GM21447 (cell line): ENCODE measurements at regions not wholly inside any gene's neighbourhood (a gene's known extent, or its start where the extent isn't known, plus 50 kb on each side); places are given as distances from the start of the nearest gene placed in this dataset.

Source experiments
- ATAC-seq: cut with Tn5 transposase; IDR thresholded peaks from one replicate; pipeline ENCODE4 v1.9.1; 2021; ENCODE audit not compliant: unreplicated experiment

DNA sequence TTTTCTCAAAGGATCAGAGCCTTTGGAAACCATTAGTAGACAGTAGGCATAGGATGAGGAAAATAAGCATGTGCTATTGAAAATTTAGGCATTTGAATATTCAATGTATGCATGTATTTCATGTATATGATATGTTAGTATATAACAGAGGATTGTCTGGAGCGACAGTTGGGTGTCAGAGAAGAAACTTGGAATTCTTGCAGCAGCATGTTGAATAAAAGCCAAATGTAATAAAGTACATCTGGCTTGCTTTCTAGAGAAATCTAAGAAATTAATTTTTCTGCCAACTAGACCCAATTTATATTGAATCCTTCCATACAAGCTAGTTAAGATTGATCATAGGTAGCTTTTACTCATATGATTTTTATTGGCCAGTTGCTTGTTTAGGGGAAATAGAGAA lies 578.8 kb downstream of the CDH11 start:
- ATAC-seq = no peak

DNA sequence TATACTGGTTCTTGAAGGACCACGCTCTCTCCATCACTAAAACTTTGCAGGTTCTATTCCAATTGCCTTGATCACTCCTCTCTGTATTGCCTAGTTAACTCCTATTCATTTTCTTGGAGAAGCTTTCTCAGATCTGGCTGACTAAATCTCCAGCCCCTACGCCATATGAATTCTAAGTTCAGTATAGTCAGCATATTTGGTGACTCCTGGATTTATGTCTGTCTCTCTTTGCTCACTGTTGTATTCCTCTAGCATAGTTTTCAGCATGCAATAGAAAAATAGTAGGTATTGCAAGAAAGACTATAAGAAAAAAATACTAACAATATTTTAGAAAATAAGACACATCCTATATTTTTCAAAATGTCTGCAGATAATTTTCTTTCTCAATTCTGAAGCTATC lies 579.7 kb downstream of the CDH11 start:
- no peak for ATAC-seq

DNA sequence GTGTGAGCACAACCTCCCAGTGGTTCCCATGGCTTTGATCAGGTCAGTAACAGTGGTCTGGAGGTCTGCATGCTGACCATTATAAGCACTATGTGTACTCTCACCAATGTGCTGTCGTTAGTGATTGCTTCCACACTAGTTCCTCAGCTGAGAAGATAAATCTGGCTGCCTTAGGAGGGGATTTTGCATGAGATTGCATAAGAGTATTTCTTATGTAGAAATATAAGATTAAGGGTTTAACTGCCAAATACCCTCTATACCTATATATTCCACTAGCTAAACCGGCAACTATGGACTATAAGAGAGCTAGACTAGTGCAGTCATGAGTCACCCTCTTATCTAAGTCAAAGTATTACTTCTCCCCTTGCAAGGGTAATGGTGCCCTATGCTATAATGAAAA lies 580.2 kb downstream of the CDH11 start:
- no peak for ATAC-seq

DNA sequence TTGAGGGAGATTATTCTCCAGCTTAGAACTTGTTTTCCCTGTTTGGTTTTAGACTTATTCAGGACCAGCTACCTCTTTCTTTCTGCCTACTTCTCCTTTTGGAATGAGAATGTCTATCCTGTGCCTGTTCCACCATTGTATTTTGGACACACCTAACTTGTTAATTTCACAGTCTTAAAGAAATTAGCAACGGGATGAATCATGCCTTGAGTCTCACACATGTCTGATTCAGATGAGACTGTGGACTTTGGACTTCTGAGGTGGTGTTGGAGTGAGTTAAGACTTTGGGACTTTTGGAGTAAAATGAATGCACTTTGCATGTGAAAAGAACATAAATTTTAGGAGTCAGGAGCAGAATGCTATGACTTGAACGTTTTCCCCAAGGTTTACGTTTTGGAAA lies 581.4 kb downstream of the CDH11 start:
- ATAC-seq = no peak

DNA sequence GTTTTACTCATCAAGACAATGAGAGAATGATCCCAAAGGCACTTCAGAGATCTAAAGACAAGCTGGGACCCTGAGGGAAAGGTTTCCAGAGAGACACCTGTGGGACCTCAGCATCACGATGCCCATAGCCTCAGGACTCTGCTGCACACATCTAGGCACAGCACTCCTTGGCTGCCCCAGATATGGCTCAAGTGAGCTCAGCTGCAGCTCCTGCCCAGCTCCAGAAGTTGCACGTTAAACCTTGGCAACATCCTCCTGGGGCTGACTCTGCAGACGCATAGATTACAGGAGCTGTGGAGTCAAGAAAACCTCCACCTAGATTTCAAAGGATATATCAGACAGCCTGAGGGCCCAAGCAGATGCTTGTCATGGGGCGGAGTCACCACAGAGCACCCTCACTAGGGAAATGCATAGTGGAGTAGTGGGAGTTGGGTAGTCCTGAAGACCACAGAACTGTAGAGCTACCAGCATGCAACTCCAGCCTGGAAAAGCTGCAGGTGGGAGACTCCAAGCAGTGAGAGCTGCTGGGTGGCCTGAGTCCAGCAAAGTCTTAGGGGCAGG lies 582.0 kb downstream of the CDH11 start:
- no peak for ATAC-seq

DNA sequence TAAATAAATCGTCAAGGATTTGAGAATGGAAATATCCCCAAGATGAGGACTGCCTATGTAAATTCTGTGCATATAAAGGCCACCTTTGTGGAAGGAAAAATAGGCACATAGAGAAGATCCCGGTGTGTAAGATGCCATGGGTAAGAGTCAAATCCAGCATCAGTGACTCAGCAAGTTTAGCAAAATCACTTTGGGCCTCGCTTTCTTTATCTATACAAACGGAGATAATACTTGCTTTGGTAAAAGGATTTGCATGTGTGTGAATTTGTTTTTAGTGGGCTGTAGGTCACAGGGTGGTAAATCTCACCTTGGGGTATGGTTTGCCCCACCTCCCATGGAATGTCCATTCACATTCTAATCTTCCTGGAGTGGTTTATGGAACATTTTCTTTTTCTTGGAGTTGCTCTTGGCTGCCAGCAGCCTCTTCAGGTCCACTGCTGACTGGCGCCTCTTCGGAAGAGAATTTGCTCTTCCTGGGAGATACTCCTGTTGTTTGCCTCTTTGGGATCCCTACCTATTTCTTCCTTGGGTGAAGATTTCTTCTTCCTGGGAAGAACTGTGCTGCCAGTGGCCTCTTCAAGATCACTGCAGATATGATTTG lies 587.6 kb downstream of the CDH11 start:
- no peak for ATAC-seq

DNA sequence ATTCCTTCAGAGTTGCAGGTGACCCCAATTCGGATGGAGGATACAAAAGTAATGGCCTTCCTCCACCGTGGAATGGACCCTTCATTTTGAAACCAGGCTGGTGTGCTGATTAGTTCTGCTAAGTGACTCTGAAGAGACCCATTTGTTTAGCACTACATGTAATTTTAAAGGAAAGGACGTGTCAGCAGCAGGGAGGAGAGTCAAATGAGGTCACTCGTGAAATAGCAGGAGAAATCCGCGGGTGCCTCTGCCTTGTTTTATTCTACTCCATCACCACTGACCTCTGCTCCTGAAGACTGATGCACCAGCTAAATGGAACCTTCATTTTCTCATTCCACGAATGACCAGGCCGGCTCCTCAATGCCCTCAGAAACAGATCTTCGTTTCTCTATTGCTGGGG lies 589.2 kb downstream of the CDH11 start:
- ATAC-seq = no peak

DNA sequence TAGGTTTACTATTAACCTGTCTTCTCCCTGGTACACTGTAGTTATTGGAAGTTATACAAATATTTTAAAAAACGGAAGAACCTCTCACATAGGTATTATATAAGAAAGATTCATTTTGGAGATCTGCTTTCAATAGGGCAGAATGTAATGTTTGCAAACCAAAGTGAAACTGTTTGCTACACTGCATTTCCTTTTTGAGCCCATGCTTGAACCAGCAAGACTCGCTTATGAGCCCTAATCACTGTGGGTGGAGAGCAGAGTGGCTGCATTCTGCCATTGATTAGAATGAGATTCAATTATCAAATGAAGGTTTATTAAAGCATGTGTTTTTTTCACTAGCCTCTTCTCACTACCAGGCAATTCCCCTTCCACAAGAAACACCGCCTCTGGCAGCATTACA lies 589.7 kb downstream of the CDH11 start:
- ATAC-seq = no peak

DNA sequence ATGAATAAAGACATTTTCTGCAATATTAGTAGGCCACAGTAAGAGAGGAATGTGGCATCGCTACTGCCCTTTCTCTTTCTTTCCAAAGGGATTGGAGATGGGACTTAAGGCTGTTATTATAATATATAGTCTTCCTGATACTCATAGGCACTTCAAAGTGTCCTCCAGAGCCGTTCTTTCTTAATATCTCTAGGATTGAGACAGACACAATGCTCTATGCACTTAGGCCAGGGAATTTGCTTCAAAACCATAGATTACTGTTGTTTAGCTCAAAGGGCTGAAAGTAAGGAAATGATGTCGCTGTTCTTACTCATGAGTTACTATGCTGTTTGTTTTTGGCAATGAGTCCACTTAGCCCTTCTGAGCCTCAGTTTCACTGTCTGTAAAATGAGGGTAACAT lies 590.5 kb downstream of the CDH11 start:
- no peak for ATAC-seq

DNA sequence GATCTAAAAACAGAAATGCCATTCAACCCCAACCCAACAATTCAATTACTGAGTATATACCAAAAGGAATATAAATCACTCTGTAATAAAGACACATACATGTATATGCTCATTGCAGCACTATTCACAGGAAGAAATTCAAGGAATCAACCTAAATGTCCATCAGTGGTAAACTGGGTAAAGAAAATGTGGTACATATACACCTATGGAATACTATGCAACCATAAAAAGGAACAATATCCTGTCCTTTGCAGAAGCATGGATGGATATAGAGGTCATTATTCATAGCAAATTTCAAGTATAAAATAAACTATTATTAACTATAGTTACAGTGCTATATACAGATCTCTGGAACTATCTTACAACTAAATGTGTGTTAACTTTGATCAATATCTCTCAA lies 599.3 kb downstream of the CDH11 start:
- ATAC-seq = no peak

DNA sequence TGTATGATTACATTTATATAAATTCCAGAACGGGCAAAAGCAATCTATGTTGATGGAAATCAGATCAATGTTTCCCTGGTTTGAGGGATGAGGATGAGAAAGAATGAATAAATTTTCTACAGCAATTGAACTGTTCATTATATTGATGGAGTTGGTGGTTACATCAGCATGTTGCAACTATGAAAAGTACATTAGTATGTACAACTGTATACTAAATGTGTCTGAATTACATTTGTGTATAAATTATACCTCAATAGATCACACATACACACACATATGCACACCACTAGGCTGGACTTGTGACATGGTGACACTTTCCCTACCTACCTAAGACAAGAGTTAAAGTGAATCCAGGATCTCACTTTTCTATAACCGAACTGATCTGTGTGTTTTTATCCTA lies 608.0 kb downstream of the CDH11 start:
- no peak for ATAC-seq

DNA sequence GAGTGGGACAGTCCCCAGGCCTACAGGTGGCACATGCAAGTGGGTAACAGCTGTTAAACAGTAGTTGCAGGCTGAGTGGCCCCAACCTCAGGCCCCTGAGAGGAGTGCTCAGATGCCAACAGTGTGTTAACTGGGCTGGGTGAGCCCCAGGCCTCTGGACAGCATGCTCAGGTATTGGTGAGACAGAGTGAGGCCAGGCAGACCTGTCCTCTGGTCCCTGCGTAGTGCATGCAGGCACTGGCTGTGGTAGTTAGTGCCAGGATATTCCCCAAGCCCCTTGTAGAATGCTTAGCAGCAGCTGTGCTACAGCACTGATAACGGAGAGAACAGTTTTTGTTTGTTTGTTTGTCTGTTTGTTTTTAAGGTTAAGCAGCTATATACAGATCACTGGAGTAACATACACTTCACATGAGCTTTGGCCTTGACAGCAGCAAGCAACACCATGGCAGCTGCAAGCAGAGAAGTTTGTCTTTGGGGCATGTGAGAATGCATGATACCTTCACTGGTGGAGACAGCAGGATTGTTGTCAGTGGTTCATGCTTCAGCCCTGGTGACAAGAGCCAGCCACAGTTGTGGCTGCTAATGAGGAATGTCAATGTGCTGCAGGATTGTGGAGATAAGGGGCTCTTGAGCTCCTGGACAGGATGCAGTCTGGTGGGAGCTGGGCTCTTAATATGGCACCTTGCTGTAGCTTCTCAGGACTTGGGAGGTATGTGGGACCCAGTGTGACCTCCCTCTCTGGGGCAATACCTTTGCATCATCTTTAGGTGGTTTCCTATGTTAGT lies 614.4 kb downstream of the CDH11 start:
- no peak for ATAC-seq

DNA sequence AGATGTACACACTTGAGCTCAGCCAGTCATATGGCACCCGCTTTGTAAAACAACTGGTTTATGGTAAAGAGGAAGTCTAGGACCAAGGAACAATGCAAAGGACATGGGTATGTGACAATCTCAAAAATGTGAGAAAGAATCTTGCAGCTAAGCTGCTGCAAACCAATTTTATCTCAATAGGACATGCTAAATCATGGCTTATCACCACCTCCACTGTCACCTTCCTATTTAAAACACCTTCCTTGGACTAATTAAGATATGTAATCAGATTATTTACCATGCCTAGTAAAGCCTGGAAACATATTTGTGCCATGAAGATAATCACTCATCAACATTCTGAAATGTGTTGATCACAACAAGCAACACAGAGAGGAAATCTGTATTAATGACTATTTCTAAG lies 622.7 kb downstream of the CDH11 start:
- no peak for ATAC-seq

DNA sequence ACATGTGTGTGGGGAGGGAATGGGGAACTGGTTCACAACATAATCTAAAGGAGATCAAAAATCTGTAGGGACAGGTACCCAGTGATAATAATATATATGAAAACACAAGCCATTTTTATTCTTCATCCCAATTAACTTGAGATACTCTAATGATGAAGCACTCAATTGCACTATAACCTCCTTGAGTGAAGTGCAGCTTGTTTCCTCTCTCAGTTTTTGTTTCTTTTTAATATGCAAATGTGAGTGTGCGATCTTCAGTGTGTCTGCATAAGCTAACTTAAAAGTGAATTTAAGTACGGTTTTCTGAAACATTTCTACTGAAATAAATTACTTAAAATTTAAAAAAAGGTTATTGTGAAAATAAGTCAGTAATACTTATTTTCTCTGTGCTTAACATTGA lies 623.5 kb downstream of the CDH11 start:
- no peak for ATAC-seq

DNA sequence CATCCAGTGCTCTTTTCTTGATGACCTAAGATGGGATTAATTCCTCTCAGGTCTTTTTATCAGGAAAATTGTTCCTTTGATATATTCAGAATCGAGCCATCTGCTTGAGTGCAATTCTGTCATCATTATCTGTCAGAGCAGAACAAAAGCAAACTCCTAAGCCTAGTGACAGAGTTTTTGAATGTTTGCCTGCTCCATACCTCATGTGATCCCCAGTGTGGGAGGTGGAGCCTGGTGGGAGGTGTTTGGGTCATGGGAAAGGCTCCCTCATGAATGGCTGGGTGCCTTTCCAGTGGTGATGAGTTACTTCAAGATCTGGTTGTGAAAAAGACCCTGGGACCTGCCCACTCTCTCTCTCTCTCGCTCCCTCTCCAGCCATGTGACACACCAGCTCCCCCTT lies 628.2 kb downstream of the CDH11 start:
- ATAC-seq = no peak

DNA sequence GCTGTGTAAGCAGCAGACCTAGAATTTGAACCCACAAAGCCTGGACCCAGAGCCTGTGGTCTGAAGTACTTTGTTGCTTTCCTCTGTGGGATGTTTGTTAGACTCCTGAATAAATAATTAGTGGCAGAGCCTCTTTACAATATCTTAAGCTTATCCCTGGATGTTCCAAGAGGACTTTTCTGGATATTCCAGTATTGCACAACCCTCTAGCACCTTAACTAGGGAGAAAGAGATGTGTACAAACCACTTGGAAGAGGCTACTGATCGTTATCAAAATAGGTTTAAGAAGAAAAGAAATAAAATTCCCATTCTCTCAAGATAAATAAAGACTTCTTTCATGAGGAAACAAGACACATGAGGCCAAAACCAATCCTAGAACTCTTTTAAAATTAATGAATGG lies 632.4 kb downstream of the CDH11 start:
- no peak for ATAC-seq

DNA sequence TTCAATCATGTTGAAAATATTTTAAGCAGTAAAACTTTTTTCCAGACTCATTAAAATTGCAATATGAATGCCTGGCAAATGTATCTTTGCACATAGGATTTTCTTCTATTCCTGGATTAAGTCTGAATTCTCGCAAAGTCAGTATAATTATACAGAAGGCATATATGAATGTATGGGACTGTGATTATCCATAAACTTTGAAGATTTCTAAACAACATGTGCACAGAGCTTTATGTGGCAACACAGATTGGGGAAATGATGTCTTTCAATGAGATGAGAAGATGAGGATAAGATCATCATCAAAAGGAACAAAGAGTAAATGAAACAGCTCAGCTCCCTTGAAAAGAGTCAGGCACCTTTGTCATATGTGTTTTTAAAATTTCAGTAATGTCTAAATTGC lies 635.3 kb downstream of the CDH11 start:
- ATAC-seq = no peak

DNA sequence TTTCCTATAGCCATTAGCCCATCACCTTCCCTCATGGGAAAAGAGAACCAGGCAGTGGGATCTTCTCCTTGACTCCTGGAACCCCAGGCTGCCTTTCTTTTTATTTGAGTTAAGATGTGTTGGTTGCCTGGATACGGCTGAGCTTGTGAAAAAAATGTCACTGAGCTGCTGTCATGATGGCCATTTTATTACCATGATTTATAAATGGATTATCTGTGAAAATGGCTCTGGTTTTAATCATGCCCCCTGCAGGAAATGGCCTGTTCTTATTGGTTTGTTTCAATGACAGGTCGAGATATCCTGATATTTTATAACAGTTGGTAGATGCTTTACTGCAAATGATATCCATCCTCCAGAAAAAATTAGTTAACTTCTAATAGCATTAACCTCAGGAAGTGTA lies 640.4 kb downstream of the CDH11 start:
- ATAC-seq = no peak

DNA sequence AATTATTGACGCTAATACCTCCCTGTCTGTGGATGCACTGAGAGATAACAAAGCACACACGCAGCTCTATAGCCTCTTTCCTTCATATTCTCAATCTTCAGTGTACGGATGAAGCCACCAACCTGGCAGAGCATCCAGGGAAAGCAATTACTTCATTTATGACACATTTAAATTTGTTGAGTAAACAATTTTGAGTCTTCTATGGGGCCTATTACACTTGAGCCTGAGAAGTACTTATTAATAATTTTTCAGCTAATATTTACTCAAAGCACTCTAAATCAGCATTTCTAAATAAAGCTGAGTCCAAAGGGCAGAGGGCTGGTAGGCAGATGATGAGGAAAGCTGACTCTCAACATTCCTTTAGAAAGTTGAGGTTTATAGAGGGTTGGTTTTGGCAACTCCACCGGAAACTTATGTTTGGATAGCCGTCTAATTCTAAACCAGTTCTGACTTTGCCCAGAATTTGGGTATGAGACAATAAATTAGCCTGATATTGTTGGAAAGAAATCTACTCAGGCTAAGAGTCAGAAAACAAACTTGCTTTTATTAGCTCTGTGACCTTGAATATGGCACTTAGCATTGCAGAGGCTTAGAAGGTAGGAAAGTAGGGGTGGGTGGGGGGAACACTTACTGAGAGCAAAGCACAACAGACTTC lies 643.5 kb downstream of the CDH11 start:
- ATAC-seq = no peak

DNA sequence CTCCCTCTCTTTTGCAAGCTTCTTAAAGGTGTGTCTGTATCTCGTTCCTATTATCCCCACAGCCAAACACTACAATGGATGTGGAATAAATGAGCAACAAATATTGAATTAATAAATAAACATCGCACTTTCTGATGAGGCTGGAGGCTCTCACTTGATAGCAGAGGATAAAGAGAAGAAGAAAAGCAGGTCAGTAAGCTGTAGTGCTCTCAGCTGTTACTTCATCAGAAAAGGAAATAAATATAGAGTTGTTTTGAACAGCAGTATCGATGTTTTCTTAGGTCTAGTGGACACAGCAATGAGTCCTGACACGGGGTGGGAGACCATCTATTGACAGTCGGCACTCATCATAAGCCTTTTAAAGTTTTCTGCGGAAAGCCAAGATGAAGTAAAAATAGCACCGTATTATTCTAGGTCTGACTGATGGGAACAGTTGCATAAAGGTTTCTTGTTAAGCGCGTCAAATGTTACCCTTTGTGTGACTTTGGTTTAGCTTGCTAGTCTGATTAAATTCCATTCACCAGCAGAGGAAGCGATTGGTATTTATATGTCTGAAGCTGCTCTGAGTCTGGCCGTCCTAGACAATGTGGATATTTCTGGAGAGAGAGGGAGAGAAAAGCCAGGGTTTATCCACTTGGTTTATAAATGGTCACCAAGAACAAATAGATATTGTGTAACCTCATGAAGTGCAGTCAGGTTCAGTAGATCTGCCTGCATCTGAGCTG lies 646.1 kb downstream of the CDH11 start:
- no peak for ATAC-seq

DNA sequence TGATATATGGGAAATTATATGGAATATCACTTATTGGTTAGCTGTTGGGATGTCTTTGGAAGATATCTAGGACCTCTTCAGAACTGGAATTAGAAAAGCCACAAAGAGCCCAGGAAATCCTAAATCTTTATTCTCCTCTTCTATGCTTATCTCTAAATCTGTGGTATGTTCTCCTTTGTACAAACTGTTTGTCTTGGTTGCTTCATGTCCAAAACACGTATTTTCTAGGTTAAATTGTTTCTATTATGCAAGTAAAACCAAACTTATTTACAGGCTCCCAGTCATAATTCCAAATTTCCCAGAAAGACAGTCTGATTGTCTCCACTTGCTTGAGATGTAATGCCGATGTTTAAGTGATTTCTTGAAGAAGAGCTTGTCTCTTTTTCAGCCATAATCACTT lies 650.9 kb downstream of the CDH11 start:
- no peak for ATAC-seq
